ENCODE measurements at regions not wholly inside any gene's neighbourhood (a gene's known extent, or its start where the extent isn't known, plus 50 kb on each side); places are given as distances from the start of the nearest gene placed in this dataset.

GRCh38 chr16:13554005-13554404 is 365.9 kb upstream of the ERCC4 start:
- dilution Hi-C loops (cut with HindIII; ENCODE audit: low sequenced_read_pairs, unreplicated experiment): no loop called here
- Histone ChIP-seq H3K4me2 (ENCODE audit: low read depth, low read length) (no peak overlapping the region), H2BK5ac (ENCODE audit: low read depth, low read length, poor library complexity, severe bottlenecking) (no peak overlapping the region), H3K9ac (ENCODE audit: low read depth, low read length) (no peak overlapping the region), H3K27ac (ENCODE audit: insufficient read depth, low read length) (no peak overlapping the region), H3K9me1 (ENCODE audit: insufficient read depth, low read length) (no peaks in the 10 kb centered on the region), H4K5ac (ENCODE audit: low read depth, low read length) (no peak overlapping the region), H2AK5ac (ENCODE audit: low read depth, low read length) (no peak overlapping the region), H3K27me3 (ENCODE audit: control insufficient read depth, insufficient read depth, low read length) (no peaks in the 10 kb centered on the region), H3K23ac (ENCODE audit: low read depth, low read length) (no peak overlapping the region), H3K56ac (ENCODE audit: extremely low read depth, insufficient read depth, low read length) (no peak overlapping the region), H2AFZ (replicated peaks; ENCODE audit: low read length, poor library complexity) (no peak overlapping the region), H3K4me1 (ENCODE audit: control insufficient read depth, insufficient read depth, low read length) (no peaks in the 10 kb centered on the region), H3K79me1 (ENCODE audit: low read depth in 1 of 2, low read length in 2 of 2) (no peaks in the 10 kb centered on the region), H2AK9ac (replicated peaks; ENCODE audit: low read depth, low read length, poor library complexity) (no peak overlapping the region), H2BK20ac (ENCODE audit: low read depth, low read length) (no peak overlapping the region), H2BK120ac (ENCODE audit: low read depth, low read length) (no peak overlapping the region), H2BK15ac (ENCODE audit: low read depth, low read length) (no peak overlapping the region), H3K18ac (ENCODE audit: low read depth, low read length) (no peak overlapping the region), H4K91ac (ENCODE audit: insufficient read depth, low read depth, low read length) (no peak overlapping the region), H3K14ac (replicated peaks; ENCODE audit: low read depth, low read length) (no peak overlapping the region), H3K4ac (ENCODE audit: low read depth, low read length) (no peak overlapping the region), H3K9me3 (ENCODE audit: control insufficient read depth, insufficient read depth, low read length) (peaks cover 14% of the 10 kb centered on the region), H3K36me3 (ENCODE audit: control insufficient read depth, insufficient read depth, low read length) (no peaks in the 10 kb centered on the region), H4K8ac (ENCODE audit: low read depth in 2 of 2, low read length in 2 of 2) (no peak overlapping the region), H4K20me1 (ENCODE audit: insufficient read depth, low read length) (no peaks in the 10 kb centered on the region), H3K4me3 (ENCODE audit: insufficient read depth, low read depth, low read length) (no peak overlapping the region)
- no TSS peak for BruUV-seq (replicated peaks)
- DNase-seq (no peak), ATAC-seq (ENCODE audit: low read depth) (no peak)
- ChIA-PET POLR2A (ENCODE audit: unreplicated experiment) (no interaction called here), CTCF (no interaction called here)
- in situ Hi-C loops (cut with MboI; ENCODE audit: low sequenced_read_pairs): no loop called here
- intact Hi-C loops (cut with micrococcal nuclease): no loop called here
- TF ChIP-seq, protein P1, sequence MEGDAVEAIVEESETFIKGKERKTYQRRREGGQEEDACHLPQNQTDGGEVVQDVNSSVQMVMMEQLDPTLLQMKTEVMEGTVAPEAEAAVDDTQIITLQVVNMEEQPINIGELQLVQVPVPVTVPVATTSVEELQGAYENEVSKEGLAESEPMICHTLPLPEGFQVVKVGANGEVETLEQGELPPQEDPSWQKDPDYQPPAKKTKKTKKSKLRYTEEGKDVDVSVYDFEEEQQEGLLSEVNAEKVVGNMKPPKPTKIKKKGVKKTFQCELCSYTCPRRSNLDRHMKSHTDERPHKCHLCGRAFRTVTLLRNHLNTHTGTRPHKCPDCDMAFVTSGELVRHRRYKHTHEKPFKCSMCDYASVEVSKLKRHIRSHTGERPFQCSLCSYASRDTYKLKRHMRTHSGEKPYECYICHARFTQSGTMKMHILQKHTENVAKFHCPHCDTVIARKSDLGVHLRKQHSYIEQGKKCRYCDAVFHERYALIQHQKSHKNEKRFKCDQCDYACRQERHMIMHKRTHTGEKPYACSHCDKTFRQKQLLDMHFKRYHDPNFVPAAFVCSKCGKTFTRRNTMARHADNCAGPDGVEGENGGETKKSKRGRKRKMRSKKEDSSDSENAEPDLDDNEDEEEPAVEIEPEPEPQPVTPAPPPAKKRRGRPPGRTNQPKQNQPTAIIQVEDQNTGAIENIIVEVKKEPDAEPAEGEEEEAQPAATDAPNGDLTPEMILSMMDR (conservative IDR thresholded peaks at IDR 0.05; ENCODE audit: low read depth, low read length): no peak
- TF ChIP-seq MAFK (IDR thresholded peaks at IDR 0.05; ENCODE audit: low read depth, low read length): no peak
- TF ChIP-seq POLR2A (IDR thresholded peaks at IDR 0.05; ENCODE audit: low read depth, low read length): no peak
- no peak for TF ChIP-seq MAZ (IDR thresholded peaks at IDR 0.05; ENCODE audit: borderline replicate concordance, low read depth, low read length)
- TF ChIP-seq FOS (IDR thresholded peaks at IDR 0.05; ENCODE audit: low read depth, low read length): no peak
- no peak for TF ChIP-seq SMC3 (IDR thresholded peaks at IDR 0.05; ENCODE audit: low read depth, low read length)
- no peak for TF ChIP-seq RCOR1 (IDR thresholded peaks at IDR 0.05; ENCODE audit: insufficient replicate concordance, low read length)
- no peak for TF ChIP-seq MXI1 (IDR thresholded peaks at IDR 0.05; ENCODE audit: borderline replicate concordance, low read depth, low read length)
- no peak for TF ChIP-seq CEBPB (IDR thresholded peaks at IDR 0.05; ENCODE audit: low read depth, low read length)
- TF ChIP-seq NFE2L2 (IDR thresholded peaks at IDR 0.05; ENCODE audit: low read depth, low read length): no peak
- TF ChIP-seq RAD21 (IDR thresholded peaks at IDR 0.05; ENCODE audit: low read length): no peak
- no peak for TF ChIP-seq ELK1 (IDR thresholded peaks at IDR 0.05; ENCODE audit: borderline replicate concordance, low read depth, low read length)
- TF ChIP-seq RFX5 (IDR thresholded peaks at IDR 0.05; ENCODE audit: low read depth, low read length): no peak
- TF ChIP-seq BHLHE40 (IDR thresholded peaks at IDR 0.05; ENCODE audit: low read depth, low read length): no peak

All from IMR-90 (cell line).